Activated CD8-positive, alpha-beta memory T cell treated with anti-CD3 and anti-CD28 coated beads, Interleukin-2, amount 50 U/mL, for 48 hours (primary cell): ENCODE measurements at regions not wholly inside any gene's neighbourhood (a gene's known extent, or its start where the extent isn't known, plus 50 kb on each side); places are given as distances from the start of the nearest gene placed in this dataset.

Experiments
- DNase-seq: peaks from one replicate; pipeline ENCODE4 v3.0.0-alpha.2; 2020

DNA sequence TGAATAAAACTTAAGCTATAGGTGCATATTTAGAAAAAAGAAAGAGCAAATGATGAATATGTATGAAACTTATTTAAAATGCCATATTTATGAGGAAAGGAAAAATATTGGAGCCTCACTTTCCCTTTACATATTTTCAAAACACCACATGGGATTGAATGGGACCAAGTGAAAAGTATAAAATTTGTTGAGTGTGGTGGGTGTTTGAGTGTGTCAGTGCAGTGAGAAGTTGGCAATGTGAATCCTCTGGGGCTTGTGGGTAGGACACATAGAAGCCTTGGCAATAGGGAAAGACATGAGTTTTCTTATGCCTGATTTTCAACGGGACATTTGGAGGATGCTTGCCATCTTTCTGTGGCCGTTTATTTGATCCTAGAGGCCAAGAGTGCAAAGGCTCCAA, 502.2 kb upstream of the CELF4 start:
- no peak for DNase-seq

DNA sequence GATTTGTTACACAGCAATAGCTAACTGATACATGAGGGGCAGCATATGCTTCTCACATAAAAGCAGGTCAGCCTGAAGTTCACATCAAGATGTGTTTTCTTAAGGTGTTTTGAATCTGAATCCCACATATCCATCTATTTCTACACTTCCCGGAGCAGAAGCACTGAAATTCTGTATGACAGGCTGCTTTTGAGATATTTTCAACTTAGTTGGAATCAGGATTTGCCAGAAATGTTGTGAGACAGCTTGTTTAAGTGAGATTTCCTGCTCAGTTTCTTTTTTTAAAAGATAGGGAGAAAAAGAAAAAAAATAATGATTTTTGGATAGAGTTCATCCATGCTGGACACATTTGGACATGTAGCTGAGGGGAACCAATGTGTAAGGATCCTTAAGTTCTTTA, 501.5 kb upstream of the CELF4 start:
- DNase-seq, result no peak

DNA sequence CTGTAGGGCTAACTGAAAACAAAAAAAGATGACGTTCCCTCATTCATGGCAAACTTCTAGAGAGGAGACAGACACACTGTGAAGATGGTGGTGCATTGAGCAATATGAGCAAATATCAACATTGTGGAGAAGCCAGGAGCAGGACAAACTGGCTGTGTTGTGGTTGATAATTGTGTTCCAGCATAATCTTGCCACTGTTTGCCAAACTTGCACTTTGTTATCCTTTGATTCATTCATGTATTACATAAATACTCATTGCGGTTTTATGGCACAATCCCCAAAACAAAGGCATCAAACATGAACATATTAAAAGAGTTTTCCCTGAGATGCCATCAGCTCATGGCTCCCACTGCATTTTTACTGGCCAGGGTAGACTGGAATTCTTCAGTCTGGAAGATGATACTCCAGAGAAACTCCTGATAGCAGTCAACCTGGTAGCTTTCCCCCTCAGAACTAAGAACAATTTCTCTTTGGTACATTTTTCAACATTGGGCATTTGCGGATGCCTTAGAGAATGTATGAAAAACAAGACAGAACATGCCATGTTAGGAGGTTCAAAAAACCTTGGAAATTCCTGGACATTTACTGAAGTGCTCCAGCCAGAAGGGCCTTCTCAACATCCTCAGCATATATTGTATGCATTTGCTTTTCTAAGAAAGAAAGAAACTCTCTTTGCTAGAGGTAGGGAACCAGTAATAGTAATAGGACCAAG, 487.4 kb upstream of the CELF4 start:
- DNase-seq, result no peak

DNA sequence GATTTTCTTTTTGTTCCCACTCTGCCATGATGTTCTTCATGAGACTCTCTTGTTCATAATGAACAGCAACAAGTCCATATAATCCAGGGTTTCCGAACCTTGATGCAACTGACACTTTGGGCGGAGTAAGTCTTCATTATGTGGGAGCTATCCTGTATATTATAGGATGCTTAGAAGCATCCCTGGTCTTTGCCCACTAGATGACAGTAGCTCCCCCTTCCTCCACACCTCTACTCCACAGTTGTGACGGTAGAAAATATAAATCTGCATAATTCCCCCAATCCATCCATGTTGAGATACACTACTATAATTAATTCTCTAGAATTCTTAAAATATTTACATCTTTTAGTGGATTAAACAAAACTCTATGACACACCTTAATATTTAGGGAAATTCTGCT, 482.2 kb upstream of the CELF4 start:
- no peak for DNase-seq

GRCh38 chr18:38046651-38047050, 481.1 kb upstream of the CELF4 start:
- no peak for DNase-seq

GRCh38 chr18:38045845-38046244, 480.2 kb upstream of the CELF4 start:
- no peak for DNase-seq

DNA sequence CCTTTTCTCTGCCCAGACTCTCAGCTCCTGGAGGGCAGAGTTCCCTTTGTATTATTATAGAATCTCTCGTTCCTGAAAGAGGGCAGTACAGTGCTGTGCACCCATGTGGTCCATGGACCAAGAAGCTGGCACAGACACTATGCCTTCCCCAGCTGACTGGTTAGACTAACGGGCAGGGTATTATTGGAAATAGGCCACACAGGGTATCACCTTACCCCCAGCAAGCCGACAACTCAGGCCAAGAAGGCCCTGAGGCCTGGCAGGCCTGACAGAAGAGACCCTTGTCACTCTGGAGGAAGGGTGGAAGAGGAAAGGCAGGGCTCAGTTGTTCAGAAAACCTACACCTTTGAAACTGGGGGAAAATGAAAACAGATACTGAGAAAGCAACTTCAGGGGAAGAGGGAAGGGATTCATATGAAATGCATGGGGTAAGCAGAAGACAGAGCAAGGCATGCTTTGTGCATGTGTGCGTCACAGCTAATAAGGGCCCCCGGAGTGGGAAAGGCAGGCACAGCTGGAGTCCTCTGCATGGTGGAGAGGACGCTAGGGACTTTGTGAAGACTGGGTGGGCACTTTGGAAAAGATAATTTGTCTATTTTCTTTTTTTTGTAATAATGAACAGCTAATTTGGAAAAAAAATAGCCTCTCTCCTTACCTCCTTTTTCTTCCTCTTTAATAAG, 476.8 kb upstream of the CELF4 start:
- DNase-seq, result no peak

- DNase-seq, result no peak
Measured at GRCh38 chr18:38038242-38038641, 472.6 kb upstream of the CELF4 start.

- no peak for DNase-seq
Measured at GRCh38 chr18:38035193-38035592, 469.6 kb upstream of the CELF4 start.

DNA sequence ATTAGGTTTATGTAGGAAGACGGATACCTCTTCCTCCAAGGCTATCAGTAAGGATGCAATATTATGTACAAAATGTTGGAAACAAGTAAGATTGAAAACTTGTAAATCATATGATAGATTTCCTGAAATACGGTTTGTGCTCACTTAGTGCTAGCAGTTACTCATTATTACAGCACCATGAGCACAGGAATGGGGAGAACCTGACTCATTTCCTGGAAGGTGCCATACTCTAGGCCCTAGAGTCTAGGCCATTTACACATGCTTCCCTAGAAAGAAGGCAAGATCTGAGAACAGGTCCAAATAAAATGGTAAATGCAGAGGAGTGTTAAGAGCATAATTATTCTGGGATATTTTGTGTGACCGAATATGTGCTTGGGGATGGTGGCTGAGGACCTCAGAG, 467.7 kb upstream of the CELF4 start:
- no peak for DNase-seq

- no peak for DNase-seq
Measured at GRCh38 chr18:38032516-38032915, 466.9 kb upstream of the CELF4 start.

- no peak for DNase-seq
Measured at GRCh38 chr18:38028946-38029345, 463.3 kb upstream of the CELF4 start.

GRCh38 chr18:38025433-38026038, 459.9 kb upstream of the CELF4 start:
- DNase-seq, result no peak

GRCh38 chr18:38023871-38024270, 458.3 kb upstream of the CELF4 start:
- no peak for DNase-seq

GRCh38 chr18:38022234-38022633, 456.6 kb upstream of the CELF4 start:
- DNase-seq, result no peak

DNA sequence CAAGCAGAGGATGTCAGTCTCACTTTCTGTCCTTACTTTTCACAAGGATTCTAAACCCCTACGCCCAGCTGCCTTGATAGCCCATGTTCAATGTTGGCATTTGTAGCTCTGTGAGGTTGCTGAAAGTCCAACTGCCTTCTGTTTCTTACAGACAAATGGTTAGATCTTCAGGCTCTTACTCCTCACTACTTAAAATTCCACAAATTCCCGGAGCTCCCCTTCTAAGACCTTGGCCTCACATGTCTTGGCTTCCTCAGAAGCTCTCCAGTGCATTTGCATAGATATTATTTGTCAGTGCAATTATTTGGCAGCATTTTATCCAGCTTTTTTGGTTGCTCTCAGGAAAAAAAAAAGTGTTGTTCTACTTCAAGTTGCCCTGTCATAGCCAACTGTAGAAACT, 453.7 kb upstream of the CELF4 start:
- no peak for DNase-seq

DNA sequence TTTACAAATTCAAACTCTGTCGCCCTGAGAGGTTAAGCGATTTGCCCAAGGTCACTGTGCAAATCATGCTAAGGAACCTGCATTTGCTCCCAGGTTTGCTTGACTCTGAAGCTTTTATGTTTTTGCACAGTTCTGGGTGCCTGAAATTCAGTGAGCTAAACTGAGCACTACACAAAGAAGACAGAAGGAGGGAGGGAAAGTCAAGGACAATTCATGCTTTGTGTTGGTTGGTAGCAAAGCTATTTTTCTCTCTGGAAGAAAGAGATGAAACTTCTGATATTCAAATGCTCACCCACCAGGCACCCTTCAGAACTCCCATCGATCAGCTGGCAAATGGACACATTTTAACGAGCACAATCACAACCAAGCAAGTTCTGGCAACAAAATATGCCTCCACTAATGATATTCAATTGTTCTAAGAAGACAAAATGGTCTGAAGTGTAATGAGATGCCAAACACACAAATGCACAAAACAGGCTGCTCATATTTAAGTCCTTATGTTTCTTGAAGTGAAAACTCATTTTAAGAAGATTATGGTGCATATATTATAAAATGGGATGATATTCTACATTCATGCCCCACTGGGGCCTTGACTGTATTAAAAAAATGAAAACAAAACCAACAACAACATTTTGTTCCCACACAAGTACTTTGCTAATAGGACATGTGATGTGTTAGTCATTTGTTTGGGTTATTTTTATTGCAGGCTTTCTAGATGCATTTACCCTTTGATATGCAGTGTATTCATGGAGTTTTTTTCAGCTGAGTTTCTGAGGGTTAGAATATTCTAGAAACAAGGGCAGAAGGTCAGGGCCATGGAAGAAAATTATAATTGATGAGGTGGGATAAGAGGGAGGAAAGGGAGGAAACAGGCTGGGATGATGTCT, 445.6 kb upstream of the CELF4 start:
- no peak for DNase-seq

DNA sequence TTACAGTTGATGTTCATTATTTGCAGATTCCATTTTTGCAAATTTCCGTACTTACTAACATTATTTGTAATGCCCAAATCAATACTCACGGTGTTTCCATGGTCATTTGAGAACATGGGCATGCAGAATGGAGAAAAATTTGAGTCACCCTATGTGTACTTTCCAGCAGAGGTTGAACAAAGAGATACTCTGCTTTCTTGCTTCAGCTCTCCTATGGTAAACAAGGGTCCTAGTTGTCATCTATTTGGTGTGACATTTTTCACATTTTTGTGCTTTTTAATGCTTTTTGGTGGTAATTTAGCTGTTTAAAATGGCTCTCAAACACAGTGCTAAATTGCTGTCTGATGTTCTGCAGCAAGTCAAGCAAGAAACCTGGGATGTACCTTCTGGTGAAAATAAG, 444.4 kb upstream of the CELF4 start:
- DNase-seq, result no peak

- no peak for DNase-seq
Measured at GRCh38 chr18:38009320-38009719, 443.7 kb upstream of the CELF4 start.

GRCh38 chr18:38007676-38008330, 442.2 kb upstream of the CELF4 start:
- DNase-seq, result no peak

DNA sequence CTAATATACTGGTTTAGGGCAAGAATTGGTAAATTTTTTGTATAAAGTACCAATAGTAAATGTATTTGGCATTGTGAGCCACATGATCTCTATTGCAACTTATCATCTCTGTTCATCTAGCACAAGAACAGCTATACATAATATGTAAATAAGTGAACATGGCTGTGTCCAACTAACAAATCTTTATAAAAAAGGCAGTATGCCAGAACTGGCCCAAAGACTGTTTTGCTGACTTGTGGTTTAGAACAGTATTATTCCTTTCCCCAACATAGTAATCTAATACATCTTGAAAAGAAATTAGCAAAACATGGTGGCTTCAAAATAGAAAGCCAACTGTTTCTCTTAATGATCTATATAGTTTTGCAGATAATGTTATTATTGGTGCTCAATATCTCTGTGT, 441.4 kb upstream of the CELF4 start:
- no peak for DNase-seq

- no peak for DNase-seq
Measured at GRCh38 chr18:38006541-38006940, 440.9 kb upstream of the CELF4 start.

DNA sequence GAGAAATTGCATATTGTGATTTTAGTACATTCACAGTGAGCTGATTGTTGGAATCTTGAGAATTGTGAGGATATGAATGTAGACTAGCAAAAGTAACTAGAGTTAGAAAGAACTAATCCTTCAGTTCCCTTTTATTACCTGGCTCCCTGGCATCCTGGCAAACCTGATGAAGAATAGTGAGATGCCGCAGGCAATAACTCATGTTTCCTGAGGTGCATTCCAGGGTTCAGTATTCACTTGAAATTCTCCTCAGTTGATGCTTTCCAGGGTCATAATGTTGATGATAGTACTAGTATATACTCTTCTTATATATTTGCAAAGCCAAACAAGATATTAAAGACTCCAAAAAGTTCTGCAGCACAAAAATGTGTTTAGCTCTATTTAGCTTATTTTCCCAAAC, 432.1 kb upstream of the CELF4 start:
- no peak for DNase-seq
